Activated gamma-delta T cell treated with Interleukin-2 at 50 U/mL for 16 hours (primary cell): ENCODE measurements at regions not wholly inside any gene's neighbourhood (a gene's known extent, or its start where the extent isn't known, plus 50 kb on each side); places are given as distances from the start of the nearest gene placed in this dataset.

Experiments
- DNase-seq: peaks from one replicate; pipeline ENCODE4 v3.0.0-alpha.2; 2020

GRCh38 chr1:165014753-165015152 is 341.8 kb downstream of the LMX1A start:
- no peak for DNase-seq

DNA sequence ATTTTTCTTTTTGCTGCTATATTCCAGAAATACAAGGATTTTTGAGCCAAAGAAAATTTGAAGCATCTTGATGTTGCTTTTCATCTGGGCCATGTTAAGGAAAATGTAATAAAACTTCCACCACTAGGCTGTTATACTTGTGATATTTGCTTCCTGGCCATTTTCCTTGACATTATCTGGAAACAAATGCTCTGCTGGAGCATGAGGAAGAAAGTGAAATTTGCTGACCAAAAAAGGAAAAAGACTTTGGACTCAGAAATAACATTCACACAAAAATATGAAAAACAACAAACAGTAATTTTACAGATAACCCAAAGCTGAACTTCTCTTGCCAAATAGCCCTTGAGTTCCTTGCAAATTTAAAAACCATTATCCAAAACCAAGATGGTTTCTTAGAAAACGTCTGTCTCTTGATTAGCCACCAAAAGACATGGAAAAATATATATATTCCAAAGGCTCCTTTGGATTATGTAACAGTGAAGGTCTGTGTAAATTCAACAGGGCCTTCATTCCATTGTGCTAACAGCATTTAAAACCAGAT is 344.5 kb downstream of the LMX1A start:
- no peak for DNase-seq

- no peak for DNase-seq
Observed at GRCh38 chr1:165011186-165011585, 345.3 kb downstream of the LMX1A start.

- DNase-seq = no peak
Observed at GRCh38 chr1:165010418-165011070, 346.0 kb downstream of the LMX1A start.

DNA sequence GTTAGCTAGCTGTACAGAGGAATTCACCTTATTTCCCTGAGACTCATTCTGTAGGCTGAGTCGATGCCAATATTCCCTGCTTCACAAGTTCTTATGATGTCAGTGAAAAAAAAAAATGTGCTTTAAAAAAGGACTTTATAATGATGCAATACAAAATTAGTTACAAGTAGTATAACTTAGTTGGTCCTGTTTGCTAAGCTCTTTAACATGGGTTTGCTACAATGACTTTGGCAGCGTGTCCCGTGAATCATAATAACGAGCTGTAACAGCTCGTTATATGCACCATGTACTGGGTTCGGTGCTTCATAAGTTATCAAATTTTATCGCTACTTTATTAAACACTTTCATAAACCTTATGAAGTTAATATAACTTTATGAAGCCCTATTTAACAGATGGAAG is 349.7 kb downstream of the LMX1A start:
- no peak for DNase-seq

GRCh38 chr1:164999146-164999545 is 357.4 kb downstream of the LMX1A start:
- no peak for DNase-seq

- DNase-seq = no peak
Observed at GRCh38 chr1:164991763-164992314, 364.7 kb downstream of the LMX1A start.

GRCh38 chr1:164983023-164983650 is 373.4 kb downstream of the LMX1A start:
- DNase-seq = no peak

DNA sequence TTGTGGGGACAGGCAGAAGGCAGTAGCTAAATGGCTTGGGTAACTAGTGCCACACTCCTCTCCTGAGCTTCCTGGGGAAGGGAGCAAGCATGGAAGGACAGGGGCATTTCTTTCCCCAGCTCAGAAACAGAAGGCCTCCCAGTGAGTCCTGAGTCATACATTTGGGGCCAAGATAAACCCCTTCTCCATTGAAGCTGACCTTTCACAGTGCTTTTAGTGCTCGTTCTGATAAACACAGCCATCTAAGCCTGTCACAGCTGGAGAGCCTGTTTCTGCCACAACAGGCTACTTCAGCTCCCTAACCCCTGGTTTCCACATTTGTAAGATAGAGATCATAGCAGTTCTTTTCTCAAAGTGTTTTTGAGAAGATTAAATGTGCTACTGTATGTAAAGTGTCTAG is 374.0 kb downstream of the LMX1A start:
- DNase-seq = no peak

- DNase-seq = no peak
Observed at GRCh38 chr1:164977561-164977960, 379.0 kb downstream of the LMX1A start.

DNA sequence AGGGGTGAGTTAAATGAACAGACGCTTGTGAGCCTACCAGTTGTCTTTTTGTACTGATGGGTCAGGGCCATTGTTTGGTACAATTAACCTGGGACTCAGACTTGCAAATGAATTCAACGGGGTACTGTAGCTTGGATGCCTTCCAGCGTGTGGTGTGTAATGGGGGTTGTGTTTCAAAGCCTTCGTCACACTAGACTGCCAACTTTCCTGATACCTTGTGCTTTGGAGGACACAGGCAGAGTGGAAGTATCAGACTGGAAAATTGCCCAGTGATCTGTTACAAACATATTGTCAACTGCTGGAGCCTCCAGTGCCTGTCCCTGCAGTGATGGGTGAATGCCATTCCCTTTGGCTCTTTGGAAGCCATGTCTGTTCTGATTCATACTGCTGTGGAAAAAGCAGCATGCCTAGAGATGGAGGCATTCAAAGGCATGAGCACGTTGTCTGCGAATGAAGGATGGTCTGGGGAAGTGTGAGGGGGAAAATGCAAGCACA is 384.5 kb downstream of the LMX1A start:
- no peak for DNase-seq

- DNase-seq = no peak
Observed at GRCh38 chr1:164971391-164971790, 385.1 kb downstream of the LMX1A start.

- no peak for DNase-seq
Observed at GRCh38 chr1:164969253-164969652, 387.3 kb downstream of the LMX1A start.

DNA sequence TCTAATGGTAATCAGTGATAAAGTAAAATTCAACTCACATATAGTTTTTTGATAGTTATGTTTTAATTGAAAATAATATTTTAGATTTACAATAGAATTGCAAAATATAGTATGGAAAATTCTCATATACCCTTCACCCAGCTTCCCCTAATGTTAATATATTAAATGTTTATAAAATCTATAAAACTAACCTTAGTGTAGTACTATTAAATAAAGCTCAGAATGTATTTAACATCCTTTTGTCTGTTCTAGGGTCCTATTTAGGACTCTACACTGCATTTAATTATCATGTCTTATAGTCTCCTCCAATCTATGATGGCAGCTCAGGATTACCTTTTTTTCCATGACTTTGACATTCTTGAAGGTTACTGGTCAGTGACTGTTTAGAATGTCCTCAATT is 389.2 kb downstream of the LMX1A start:
- DNase-seq = no peak

GRCh38 chr1:164961715-164962114 is 394.8 kb downstream of the LMX1A start:
- no peak for DNase-seq

GRCh38 chr1:164958982-164959768 is 397.3 kb downstream of the LMX1A start:
- no peak for DNase-seq

DNA sequence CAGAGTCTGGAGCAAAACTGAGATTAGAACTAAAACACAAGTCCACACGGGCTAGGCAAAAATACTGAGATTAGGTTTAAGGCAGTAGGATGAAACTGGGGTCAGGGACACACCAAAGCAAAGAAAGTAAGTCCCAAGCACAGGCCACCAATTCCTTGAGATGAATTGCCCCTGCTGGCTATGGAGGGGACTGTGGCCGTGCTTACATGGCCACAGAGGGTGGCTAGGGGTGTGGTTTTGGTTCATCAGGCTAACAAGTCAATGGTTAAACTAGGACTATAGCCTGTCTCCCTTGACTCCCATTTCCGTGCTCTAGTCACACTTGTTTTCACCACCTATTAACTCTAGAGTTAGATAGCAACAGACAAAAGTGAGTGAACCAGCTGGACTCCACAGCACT is 394.8 kb downstream of the PBX1 start:
- DNase-seq = no peak

- no peak for DNase-seq
Observed at GRCh38 chr1:164953098-164953497, 394.1 kb downstream of the PBX1 start.

DNA sequence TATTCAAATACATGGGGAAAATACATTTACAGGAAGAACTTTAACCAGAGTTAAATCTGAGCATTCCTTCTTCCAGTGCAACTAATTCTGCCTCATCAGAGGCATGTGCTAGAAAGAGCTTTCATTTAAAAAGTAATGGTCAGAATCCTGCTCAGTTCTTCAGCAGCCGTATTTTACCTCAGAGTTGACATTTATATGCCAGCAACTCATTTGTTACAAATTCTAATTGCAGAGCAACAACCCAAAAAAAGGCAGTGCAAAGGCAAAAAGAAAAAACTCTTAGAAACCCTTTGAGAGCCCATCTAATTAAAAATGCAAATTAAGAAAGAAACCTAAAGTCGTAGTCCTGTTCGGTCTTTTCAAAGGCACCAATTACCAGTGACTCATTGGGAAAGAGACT is 392.5 kb downstream of the PBX1 start:
- DNase-seq = no peak

DNA sequence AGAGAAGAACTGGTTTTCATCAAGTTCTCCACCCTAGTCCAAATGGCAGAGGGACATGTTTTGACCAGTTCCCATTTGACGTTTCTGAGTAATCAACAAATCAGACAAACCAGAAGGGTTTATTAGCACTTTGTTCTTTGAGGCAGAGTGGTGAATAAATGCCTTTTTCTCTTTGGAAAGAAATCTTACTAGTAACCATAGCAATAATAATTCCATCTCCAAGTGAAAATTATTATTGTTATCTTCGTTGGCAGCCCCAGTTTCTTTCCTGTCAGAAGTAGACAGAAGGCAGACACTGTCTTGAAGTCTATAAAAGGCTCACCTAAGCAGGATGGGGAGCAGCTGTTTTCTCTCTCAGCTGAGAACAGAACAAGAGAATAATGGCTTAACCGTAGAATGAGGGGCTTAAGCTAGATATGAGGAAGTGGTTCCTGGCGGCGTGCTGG is 391.6 kb downstream of the PBX1 start:
- DNase-seq = no peak

- no peak for DNase-seq
Observed at GRCh38 chr1:164949771-164950471, 390.9 kb downstream of the PBX1 start.

DNA sequence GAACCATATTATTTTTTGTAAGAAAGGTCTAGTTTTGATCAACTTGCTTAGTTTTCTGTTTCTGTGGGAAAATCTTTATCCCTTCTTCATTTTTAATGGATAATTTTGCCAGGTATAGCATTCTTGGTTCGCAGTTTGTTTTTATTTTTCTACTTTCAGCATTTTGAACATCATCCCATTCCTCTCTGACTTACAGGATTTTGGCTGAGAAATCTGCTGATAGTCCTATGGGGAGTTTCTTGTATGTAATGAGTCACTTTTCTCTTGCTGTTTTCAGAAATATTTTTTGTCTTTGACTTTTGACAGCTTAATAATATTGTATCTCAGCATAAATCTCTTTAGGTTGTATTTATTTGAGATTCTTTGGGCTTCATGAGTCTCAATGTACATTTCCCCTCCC is 389.1 kb downstream of the PBX1 start:
- no peak for DNase-seq

DNA sequence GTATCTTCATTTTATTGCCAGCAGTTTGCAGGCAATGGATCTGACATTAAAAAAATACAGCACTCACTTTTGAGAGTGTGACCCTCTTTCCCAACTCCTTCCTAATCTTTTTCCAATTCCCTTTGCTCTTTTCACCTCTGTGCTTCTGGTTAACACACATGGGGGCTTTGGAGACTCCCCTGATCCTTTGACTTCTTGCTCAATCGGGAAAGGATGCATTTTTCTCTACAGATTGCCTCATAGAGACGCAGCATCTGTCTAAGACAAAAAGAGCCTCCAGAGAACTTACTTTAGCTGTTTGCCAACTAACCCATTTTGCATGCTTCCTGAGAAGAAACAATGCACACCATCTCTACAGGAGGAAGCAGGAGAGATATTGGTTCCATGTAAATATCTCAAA is 378.3 kb downstream of the PBX1 start:
- DNase-seq = no peak
